GM18517 (cell line): ENCODE measurements at regions not wholly inside any gene's neighbourhood (a gene's known extent, or its start where the extent isn't known, plus 50 kb on each side); places are given as distances from the start of the nearest gene placed in this dataset.

Experiments used
- ATAC-seq: cut with Tn5 transposase; IDR thresholded peaks from one replicate; pipeline ENCODE4 v1.9.1; 2021; ENCODE audit warnings: mild to moderate bottlenecking, moderate library complexity; ENCODE audit not compliant: unreplicated experiment

- no peak for ATAC-seq
Measured at GRCh38 chr7:20932785-20933527, 146.3 kb upstream of the SP8 start.

DNA sequence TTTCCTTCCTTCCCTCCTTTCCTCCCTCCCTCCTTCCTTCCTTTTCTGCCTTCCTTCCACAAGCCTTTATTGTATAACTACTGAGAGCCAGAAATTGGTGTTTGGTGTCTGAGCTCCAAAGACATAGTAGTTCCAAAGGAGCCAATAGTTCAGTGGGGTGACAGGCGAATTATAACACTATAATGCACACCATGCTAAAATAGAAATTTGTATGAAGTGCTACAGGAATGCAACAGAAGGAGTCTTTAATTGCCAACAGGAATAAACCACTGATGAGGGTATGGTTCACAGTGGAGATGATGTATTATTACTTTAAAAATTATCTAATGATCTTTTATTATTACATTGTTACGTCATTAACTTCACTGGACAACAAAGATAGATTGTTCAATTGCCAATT lies 158.8 kb upstream of the SP8 start:
- no peak for ATAC-seq

GRCh38 chr7:20952916-20953315 lies 166.2 kb upstream of the SP8 start:
- no peak for ATAC-seq

- no peak for ATAC-seq
Measured at GRCh38 chr7:20954711-20955619, 168.3 kb upstream of the SP8 start.

DNA sequence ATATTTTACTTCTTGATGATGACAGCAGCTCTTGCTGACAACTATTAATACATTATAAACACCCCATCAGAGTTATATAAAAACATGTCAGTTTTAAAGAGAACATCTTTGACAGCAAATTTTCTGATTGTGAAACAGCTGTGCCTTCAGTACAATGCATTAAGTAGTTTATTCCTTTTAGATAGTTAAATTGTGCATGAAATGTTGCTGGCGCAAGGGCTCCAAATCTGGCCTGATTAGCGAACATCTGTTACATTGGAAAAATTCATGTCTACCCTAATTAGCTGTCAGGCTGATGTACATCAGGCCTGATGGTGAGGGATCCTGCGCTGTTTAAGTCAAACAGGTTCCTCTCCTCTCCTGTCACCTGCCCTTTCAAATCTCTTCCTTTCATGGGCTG lies 171.9 kb upstream of the SP8 start:
- ATAC-seq = no peak

DNA sequence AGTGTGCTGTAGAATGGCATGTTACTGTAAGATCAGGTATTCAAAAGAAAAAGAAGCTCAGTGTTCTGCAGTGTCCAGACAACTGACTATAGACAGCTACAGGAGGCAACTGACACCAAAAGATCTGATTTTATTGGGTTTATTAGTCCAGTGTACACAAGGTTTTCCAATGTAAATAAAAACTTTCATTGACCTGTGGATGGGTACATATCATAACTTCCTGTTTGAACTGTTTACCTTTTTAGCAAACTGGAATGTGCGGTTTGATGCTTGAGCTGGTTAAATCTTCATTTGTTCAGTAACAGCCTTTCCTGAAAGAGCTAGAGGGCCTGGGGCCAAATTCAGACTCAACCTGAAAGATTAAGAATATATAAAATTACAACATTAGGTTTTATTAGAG lies 172.6 kb upstream of the SP8 start:
- ATAC-seq = no peak

GRCh38 chr7:20963556-20964280 lies 177.0 kb upstream of the SP8 start:
- ATAC-seq = no peak

- no peak for ATAC-seq
Measured at GRCh38 chr7:20964281-20964918, 177.7 kb upstream of the SP8 start.

DNA sequence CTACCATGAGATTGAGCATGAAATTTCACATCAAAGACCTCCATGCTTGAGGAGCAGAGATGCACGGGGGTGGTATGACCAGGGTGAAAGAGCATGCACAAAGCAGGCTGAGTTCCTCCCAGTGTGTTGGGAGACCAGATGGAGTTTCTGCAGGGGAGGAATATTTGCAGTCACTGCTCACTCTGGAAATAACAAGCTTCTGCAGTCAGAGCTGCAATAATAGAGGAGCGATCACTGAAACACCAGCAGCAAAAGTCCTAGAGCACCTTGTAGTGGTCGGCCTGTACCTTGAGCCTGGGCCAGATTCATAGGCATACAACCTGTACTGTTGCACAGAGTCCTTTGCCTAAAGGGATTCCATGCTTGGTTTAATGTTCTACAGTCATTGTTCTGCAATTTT lies 184.5 kb upstream of the SP8 start:
- ATAC-seq = no peak

DNA sequence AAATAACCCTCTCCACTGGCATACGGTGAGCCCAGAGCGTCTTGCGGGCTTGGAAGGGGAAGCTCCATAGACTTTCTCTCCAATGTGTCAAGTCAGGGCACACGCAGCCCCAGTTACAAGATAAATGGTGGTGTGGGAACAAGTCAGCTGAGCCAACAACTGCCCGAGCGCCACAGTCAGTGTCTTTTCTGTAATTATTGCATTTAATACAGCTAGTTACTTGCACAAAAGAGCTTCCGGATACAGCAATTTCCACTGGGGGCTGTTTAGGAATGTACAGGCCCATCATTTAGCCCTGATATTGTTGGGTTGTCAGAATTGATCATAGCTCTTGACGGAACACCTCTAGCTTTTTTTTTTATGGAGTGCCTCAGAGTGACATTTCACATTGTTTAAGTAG lies 193.5 kb upstream of the SP8 start:
- ATAC-seq = no peak

DNA sequence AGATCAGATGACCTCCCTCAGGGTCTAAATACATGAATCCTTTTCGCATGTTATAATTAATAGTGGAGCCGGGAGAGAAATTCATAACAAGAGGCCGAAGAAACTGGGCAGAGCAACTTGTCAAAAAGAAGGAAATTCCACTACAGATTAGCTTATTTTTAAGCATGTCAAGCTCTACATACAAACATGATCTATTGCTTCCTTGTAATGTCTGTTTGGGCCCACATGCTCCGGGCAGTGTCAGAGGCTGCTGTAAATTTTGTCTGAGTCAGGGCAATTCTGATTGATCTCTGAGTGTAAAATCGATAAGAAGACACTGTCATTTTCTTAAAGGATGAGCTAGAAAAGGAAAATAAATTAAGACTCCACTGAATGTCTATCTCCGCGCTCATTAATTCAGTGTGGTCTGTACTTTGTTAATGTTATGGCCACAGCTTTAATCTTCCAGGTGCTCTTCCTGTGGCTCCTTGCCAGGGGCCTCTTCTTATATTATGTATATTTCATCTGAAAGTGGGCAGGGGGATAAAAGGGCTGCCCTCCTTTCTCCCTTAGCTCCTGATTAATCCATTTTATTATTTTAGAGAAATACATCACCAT lies 194.1 kb upstream of the SP8 start:
- ATAC-seq = no peak

- ATAC-seq = no peak
Measured at GRCh38 chr7:20988340-20988739, 201.7 kb upstream of the SP8 start.

DNA sequence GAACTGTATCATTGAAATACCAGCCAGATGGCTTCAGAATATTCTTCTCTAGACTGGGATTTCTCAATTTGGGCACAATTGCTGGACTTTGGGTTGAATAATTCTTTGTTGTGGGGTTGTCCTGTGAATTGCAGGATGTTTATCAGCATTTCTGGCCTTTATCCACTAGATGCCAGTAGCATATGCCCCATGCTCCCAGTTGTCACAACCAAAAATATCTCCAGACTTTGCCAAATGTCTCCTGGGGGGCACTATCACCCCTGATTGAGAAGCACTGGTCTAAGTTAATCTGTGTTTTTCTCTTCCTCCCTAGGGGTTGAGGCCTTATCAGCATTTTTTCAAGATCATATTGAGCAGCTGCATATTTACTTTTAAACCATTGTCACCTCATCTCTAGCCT lies 204.9 kb upstream of the SP8 start:
- ATAC-seq = no peak

DNA sequence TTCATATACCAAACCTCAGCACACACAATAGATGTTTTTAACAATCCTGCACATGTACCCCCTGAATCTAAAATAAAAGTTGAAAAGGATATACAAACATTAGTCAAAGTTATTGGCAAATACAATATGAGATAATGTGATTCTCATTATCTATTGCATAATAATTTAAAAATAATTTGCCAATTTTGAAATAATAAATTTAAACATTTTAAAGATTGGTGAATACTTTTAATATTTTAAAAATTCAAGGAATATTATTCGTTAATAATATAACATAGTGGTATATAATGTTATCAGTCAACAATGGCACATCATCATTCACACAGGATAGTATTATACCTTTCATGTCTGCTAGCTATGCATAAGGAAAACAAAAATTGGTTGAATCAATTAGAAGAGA lies 207.0 kb upstream of the SP8 start:
- ATAC-seq = no peak

DNA sequence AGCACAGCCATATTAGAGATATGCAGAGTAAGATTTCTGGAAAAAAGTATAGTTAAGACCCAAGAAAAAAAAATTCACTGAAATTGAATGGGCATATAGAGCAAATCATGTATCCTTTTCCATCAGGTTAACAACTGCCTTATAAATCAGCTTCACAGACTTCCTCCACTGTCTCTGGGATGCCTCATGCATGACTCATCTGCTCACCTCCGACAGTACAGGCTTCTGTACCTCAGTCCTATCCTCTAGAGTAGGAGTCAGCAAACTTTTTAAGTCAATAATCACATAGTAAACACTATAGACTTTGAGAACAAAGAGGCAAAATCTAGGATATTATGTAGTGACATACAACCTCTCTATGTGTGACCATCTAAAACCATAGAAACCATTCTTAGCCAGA lies 211.6 kb upstream of the SP8 start:
- ATAC-seq = no peak

- no peak for ATAC-seq
Measured at GRCh38 chr7:21011153-21011552, 224.5 kb upstream of the SP8 start.

DNA sequence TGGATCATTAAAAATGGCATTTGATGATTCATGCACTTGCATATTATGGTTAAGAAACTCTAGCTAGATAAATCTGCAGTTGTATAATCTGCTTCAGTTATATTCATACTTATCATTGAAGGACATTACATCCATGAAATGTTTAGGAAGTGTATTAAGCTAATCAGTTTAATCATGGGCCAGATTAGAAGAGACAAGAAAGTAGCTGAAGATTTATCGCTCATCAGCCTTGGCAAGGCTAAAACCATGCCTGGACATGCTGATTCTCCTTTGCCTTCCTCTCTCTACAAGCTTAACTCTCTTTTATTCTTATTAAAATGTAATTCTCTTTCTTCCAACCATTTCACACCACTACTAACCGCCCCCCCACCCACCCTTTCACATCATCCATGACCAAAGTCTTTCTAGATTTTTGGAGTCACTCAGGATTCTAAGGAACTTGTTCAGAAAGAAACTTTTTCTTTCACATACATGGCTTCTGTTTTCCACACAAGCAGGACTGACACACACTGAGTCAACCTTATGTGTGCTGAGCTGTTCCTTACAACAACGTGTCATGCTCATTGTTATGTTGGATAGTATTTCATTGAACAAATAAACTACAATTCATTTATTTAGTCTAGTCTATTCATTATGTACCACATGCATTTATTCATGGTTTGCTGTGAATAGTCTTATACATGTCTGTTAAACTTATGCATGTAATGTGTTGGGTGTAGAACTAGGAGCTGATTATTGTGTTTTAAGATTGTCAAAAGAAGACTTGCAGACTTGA lies 227.3 kb upstream of the SP8 start:
- no peak for ATAC-seq

GRCh38 chr7:21020667-21021066 lies 234.0 kb upstream of the SP8 start:
- no peak for ATAC-seq

DNA sequence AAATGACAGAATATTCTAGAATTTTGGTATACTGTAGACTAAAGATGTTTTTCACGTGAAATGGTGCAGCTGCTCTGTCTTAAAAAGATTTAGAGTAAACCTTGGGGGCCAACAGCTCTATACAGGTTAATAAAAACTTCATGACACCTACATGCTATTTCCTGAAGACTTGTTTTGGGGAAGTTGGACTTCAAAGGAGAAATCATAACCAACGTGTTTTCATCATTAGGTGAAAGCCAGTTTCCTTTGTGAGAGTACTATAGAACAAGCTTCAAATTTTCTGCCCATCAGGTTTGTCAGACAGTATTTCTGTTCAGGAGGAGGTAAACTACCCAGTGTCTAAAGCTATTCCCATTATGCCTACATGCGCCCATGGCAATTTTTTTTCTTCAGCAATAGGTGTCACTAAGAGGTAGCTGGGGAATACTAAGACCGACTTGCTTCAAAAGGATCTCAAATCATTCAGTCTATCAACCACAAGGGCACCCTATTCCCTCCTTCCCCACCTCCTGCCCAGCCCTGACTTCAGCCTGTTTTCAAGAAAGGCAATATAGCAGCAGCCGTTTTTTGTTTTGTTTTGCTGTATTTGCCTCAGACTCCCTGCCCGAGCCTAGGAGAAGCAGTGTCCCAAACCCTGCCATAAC lies 237.3 kb upstream of the SP8 start:
- no peak for ATAC-seq

- ATAC-seq = no peak
Measured at GRCh38 chr7:21024485-21024867, 237.8 kb upstream of the SP8 start.
